ENCODE measurements at regions not wholly inside any gene's neighbourhood (a gene's known extent, or its start where the extent isn't known, plus 50 kb on each side); places are given as distances from the start of the nearest gene placed in this dataset.
A peak's percentile ranks its signal among the peaks of the same experiment; 100 is the strongest.

GRCh38 chr10:71127773-71128172 is 84.6 kb upstream of the UNC5B start:
- H3K9me3 Mint-ChIP-seq, result peaks cover 8% of the 10 kb centered on the region
- H3K27me3 Mint-ChIP-seq (ENCODE audit: low read depth), result peaks cover 11% of the 10 kb centered on the region
- DNase-seq (ENCODE audit: low read depth, low spot score), result no peak
- H3K4me1 Mint-ChIP-seq, result peaks cover 26% of the 10 kb centered on the region
- no peak for TF ChIP-seq CTCF (conservative IDR thresholded peaks at IDR 0.05)
- H3K27ac Mint-ChIP-seq (ENCODE audit: unreplicated experiment), result no peak overlapping the region
- H3K36me3 Mint-ChIP-seq (ENCODE audit: low read depth), result no peaks in the 10 kb centered on the region
- H3K4me3 Mint-ChIP-seq, result no peak overlapping the region

GRCh38 chr10:71128311-71128980 is 83.9 kb upstream of the UNC5B start:
- H3K4me1 Mint-ChIP-seq, result peaks cover 29% of the 10 kb centered on the region
- peaks cover 3% of the 10 kb centered on the region for H3K9me3 Mint-ChIP-seq
- no peak for TF ChIP-seq CTCF (conservative IDR thresholded peaks at IDR 0.05)
- no peak overlapping the region for H3K4me3 Mint-ChIP-seq
- H3K36me3 Mint-ChIP-seq (ENCODE audit: low read depth), result no peaks in the 10 kb centered on the region
- peak overlapping the region; percentile 38 for H3K27ac Mint-ChIP-seq (ENCODE audit: unreplicated experiment)
- H3K27me3 Mint-ChIP-seq (ENCODE audit: low read depth), result peaks cover 5% of the 10 kb centered on the region
- no peak for DNase-seq (ENCODE audit: low read depth, low spot score)

- H3K9me3 Mint-ChIP-seq, result no peaks in the 10 kb centered on the region
- no peak for DNase-seq (ENCODE audit: low read depth, low spot score)
- no peaks in the 10 kb centered on the region for H3K36me3 Mint-ChIP-seq (ENCODE audit: low read depth)
- H3K4me3 Mint-ChIP-seq, result no peak overlapping the region
- no peak for TF ChIP-seq CTCF (conservative IDR thresholded peaks at IDR 0.05)
- H3K27ac Mint-ChIP-seq (ENCODE audit: unreplicated experiment), result no peak overlapping the region
- no peaks in the 10 kb centered on the region for H3K27me3 Mint-ChIP-seq (ENCODE audit: low read depth)
- peaks cover 46% of the 10 kb centered on the region for H3K4me1 Mint-ChIP-seq
Observed at GRCh38 chr10:71131096-71131495, 81.3 kb upstream of the UNC5B start.

- no peak for TF ChIP-seq CTCF (conservative IDR thresholded peaks at IDR 0.05)
- Mint-ChIP-seq H3K9me3 (no peaks in the 10 kb centered on the region), H3K4me3 (no peak overlapping the region), H3K27me3 (ENCODE audit: low read depth) (no peaks in the 10 kb centered on the region), H3K4me1 (peaks cover 51% of the 10 kb centered on the region), H3K27ac (ENCODE audit: unreplicated experiment) (no peak overlapping the region), H3K36me3 (ENCODE audit: low read depth) (no peaks in the 10 kb centered on the region)
- no peak for DNase-seq (ENCODE audit: low read depth, low spot score)
Observed at GRCh38 chr10:71131508-71132088, 80.8 kb upstream of the UNC5B start.

- Mint-ChIP-seq H3K27me3 (ENCODE audit: low read depth) (no peaks in the 10 kb centered on the region), H3K36me3 (ENCODE audit: low read depth) (no peaks in the 10 kb centered on the region), H3K27ac (ENCODE audit: unreplicated experiment) (no peak overlapping the region), H3K4me3 (no peak overlapping the region), H3K9me3 (no peaks in the 10 kb centered on the region), H3K4me1 (peaks cover 56% of the 10 kb centered on the region)
- no peak for DNase-seq (ENCODE audit: low read depth, low spot score)
- TF ChIP-seq CTCF (conservative IDR thresholded peaks at IDR 0.05), result no peak
Observed at GRCh38 chr10:71132321-71132810, 80.0 kb upstream of the UNC5B start.

All from neural crest cell (in vitro differentiated cells).